Erythroblast (primary cell): ENCODE measurements at regions not wholly inside any gene's neighbourhood (a gene's known extent, or its start where the extent isn't known, plus 50 kb on each side); places are given as distances from the start of the nearest gene placed in this dataset.

Experiments
- GATA1 ChIP-seq: IDR thresholded peaks from 2 replicates; pipeline ENCODE4 v1.6.1; 2011; ENCODE audit warnings: low read depth, mild to moderate bottlenecking, control low read depth, low read length, moderate library complexity
- POLR2A ChIP-seq: IDR thresholded peaks from 2 replicates; pipeline ENCODE4 v1.6.1; 2011; ENCODE audit warnings: mild to moderate bottlenecking, low read length

- TF ChIP-seq POLR2A (no peak), GATA1 (no peak)
Measured at GRCh38 chr1:239987103-239987745, 104.5 kb upstream of the FMN2 start.
